GM21528 (cell line): ENCODE measurements at regions not wholly inside any gene's neighbourhood (a gene's known extent, or its start where the extent isn't known, plus 50 kb on each side); places are given as distances from the start of the nearest gene placed in this dataset.
"Not testable (repeated sequence)": the region's sequence is repeated elsewhere in the genome, so short reads cannot be mapped to it uniquely, and the experiment has no call there.

Experiments used
- ATAC-seq: cut with Tn5 transposase; IDR thresholded peaks from one replicate; pipeline ENCODE4 v1.9.1; 2021; ENCODE audit warnings: mild to moderate bottlenecking, moderate library complexity; ENCODE audit not compliant: unreplicated experiment, low FRiP score

- not testable (repeated sequence) for ATAC-seq
These were observed 120.1 kb upstream of the OSTN start for GRCh38 chr3:191078913-191079312.

DNA sequence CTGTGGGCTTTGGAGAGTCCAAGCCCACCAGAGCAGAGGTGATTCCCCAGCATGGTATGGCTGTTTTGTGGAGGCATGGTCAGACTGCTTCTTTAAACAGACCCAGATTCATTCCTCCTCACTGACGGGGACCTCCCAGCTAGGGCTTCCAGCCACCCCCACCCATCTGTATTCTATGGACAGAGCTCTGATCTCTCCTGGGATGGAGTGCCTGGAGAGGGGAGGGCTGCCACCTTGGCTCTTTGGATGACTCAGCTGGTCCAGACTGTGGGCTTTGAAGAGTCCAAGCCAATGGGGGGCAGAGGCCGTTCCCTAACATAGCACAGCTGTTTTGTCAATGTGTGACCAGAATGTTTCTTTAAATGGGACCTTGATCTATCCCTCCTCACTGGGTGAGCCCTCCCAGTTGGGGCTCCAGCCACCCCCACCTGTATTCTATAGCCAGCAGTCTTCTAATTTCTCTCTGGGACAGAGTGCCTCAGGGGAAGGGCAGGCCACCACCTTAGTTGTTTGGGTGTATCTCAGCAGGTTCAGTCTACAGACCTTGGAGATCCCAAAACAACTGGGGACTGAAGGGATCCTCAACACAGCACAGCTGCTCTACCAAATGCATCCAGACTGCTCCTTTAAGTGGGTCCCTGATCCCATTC is 122.0 kb upstream of the OSTN start:
- no peak for ATAC-seq

- no peak for ATAC-seq
These were observed 124.5 kb upstream of the OSTN start for GRCh38 chr3:191074511-191074910.

- no peak for ATAC-seq
These were observed 128.2 kb upstream of the OSTN start for GRCh38 chr3:191070762-191071403.

- no peak for ATAC-seq
These were observed 128.8 kb upstream of the OSTN start for GRCh38 chr3:191070201-191070600.

GRCh38 chr3:191068946-191069813 is 129.9 kb upstream of the OSTN start:
- ATAC-seq = no peak

DNA sequence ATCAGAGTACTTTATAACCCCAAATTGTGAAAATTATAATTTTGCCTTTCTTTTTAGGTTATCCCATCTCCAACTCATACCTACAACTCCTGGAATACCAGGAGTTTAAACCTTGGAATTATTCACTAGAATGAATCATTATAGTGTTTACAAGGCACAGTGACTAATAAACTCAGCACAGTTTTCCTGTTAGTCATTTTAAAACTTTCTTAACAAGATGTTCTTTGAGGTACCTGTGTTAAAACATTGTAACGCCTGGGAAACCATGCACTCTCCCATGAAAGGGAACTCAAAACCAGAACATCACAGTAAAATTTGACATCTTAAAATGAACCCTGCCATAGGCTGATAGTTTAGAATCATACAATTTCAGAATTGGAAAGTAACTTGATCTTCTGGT is 132.4 kb upstream of the OSTN start:
- no peak for ATAC-seq

GRCh38 chr3:191065181-191065805 is 133.7 kb upstream of the OSTN start:
- ATAC-seq = no peak

DNA sequence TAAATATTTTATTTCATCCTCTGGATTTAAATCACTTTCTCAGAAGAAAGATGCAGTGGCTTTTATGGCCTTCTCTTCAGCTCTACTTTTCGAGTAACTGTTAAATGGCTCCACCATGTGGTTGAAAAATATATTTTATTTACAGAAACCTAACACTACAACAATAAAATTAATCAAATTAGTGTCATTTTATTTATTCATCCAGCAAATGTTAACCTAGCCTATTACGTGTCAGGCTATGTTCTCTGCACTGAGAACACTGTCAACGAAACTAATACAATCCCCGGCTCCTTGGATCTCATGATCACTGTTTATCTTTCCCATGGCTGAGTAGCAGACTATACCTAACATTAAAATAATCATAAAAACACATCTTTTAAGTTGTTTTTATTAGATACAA is 148.0 kb upstream of the OSTN start:
- ATAC-seq = peak; percentile 66

DNA sequence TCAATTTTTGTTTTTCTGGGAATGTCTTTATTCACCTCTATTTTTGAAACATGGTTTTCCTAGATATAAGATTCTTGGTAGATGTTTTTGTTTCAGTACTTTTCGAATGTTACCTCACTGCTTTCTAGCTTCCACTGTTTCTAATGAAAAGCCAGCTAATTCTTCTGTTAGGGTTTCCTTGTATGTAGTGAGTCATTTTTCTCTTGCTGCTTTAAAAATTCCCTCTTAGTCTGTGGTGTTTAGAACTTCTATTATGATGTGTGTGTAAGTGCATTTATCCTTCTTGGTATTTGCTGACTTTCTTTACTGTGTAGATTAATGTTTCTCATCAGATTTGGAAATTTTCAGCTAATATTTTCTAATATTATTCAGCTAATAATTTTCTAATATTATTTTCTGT is 151.1 kb upstream of the OSTN start:
- ATAC-seq = no peak

GRCh38 chr3:191030929-191031328 is 168.1 kb upstream of the OSTN start:
- ATAC-seq = no peak

DNA sequence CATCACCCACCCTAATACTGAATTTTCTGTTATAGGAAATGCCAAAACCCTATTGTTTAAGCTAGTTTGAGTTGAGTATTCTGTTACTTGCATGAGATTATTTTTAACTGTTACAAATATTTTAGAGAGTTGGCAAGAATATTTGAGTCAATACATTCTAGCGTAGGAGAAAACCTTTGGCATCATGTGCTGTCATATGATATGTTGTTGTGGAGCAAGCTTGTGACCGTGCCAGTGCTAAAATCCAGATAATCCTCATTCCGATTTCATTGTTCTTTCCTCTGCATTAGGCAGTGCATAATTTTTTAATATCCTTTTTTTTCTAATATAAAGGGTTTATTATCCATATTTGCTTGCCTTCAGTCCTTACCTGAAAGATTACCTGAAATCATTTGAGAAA is 168.0 kb upstream of the GMNC start:
- no peak for ATAC-seq

- no peak for ATAC-seq
These were observed 164.3 kb upstream of the GMNC start for GRCh38 chr3:191026746-191027145.

DNA sequence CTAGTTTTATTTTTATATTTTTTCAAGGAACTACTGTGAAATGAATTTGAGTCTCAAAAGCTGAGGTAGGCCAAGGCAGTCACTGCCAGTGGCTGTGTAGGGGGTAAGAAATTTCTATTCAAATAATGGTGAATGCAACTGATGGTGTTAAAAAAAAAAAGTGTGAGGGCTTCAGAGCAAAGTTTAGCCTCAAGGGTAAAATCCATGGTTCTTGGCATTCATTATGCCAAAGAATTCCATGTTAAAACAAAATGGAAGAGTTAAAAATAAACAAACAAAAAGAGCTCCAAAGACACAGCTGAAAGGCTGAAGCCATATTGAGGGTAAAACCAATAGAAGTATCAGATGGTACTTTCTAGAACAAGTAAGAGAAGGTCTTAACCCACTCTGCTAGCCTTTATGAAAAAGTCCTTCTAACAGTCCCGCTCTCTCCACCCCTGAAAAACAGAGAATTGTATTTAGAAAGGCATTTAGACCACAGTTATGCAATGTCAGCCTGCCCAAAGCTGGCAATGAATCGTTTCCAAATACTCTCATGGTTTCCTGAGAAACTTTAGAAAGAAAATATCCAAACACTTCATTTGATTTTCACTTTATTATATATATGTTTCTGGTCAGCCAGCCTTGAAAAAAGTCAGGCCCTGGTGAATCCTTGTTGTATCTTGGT is 158.4 kb upstream of the GMNC start:
- ATAC-seq = no peak

- no peak for ATAC-seq
These were observed 157.4 kb upstream of the GMNC start for GRCh38 chr3:191019855-191020254.

GRCh38 chr3:191015960-191016359 is 153.5 kb upstream of the GMNC start:
- not testable (repeated sequence) for ATAC-seq

GRCh38 chr3:191008074-191008473 is 145.6 kb upstream of the GMNC start:
- no peak for ATAC-seq

DNA sequence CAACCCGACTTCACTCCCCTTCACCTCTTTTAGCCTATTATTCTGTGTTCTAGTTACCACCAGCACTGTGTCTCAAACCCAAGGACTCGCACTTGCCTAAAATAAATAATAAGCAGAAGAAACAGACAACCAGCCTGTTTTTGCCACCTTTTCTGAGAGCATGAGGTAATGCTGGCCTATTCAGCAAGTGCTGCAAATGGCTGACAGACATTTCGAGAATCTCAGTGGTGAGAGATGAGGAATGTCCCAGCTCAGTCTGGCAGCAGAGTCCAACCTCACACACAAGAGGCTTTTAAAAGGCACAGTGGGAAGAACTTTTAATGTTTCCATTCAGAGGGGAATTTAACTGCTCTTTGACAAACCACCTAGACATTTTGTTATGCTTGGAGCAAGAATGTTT is 143.3 kb upstream of the GMNC start:
- no peak for ATAC-seq

DNA sequence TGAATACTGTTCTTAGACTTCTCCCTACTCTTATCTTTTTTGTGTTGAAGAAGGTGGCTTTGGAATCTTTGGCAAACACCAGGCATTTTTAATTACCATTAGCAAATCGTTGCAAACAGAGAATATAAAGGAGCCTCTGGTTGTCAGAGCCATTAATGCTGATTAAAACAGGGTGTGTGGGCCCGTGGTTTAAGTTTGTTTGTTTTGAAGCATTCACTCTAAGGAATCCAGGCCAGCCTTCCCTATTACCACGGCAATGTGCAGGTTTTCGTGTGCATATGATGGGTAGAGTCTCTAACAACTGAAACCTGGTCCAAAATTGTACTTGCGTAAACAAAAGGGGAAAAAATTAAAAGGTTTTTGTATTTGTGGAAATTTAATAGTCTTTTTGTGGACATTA is 141.2 kb upstream of the GMNC start:
- ATAC-seq = no peak

GRCh38 chr3:190996181-190996775 is 133.8 kb upstream of the GMNC start:
- ATAC-seq = no peak
